Spleen (tissue), 7 donors: ENCODE measurements at regions not wholly inside any gene's neighbourhood (a gene's known extent, or its start where the extent isn't known, plus 50 kb on each side); places are given as distances from the start of the nearest gene placed in this dataset.

Experiments
- CTCF ChIP-seq, 11 experiments: fragments of 200-600 bp in 7 of 11; fragments of 450-650 bp in 4 of 11; sonication (generic) in 4 of 11; IDR thresholded peaks in 8 of 11; conservative IDR thresholded peaks in 3 of 11; 1 replicate in 7 of 11; 2 replicates in 4 of 11; pipeline versions ENCODE4 v1.4.0 to v1.8.0; 2016 to 2021; ENCODE audit warnings: antibody characterized with exemption in 11 of 11, inconsistent platforms in 4 of 11, mild to moderate bottlenecking in 1 of 11
- POLR2A ChIP-seq, 3 donors: fragments of 450-650 bp; IDR thresholded peaks; one replicate each; pipeline ENCODE4 v1.5.1; 2017; ENCODE audit warnings: antibody characterized with exemption in 3 of 3, mild to moderate bottlenecking in 1 of 3
- POLR2AphosphoS5 ChIP-seq, 3 donors: sonication (generic); formaldehyde crosslinking; IDR thresholded peaks; one replicate each; pipeline ENCODE4 v1.5.1; 2017; ENCODE audit warnings: antibody characterized with exemption in 3 of 3
- donor health status: DM: no; HTN: no; CAD: no; lungs with moderate emphysema.
- donor health status: DM: no; HTN: no; CAD: no.
- donor health status: DM: no; HTN: no; CAD: no.

DNA sequence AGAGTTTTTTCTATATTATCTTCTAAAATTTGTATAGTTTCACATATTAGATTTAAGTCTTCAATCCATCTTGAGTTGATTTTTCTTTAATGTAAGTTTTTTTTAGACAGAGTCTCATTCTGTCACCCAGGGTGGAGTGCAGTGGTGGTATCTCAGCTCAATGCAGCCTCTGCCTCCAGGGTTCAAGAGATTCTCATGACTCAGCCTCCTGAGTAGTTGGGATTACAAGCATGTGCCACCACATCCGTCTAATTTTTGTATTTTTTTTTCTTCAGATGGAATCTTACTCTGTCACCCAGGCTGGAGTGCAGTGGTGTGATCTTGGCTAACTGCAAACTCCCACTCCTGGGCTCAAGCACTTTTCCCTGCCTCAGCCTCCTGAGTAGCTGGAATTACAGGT, 143.4 kb upstream of the ZNF92 start:
- TF ChIP-seq CTCF (IDR thresholded peaks at IDR 0.05 in 8 of 11, conservative IDR thresholded peaks at IDR 0.05 in 3 of 11) = no peak
- TF ChIP-seq POLR2AphosphoS5 (IDR thresholded peaks at IDR 0.05) = no peak
- TF ChIP-seq POLR2A (IDR thresholded peaks at IDR 0.05) = no peak
